Heart left ventricle (tissue), 16 donors: ENCODE measurements at regions not wholly inside any gene's neighbourhood (a gene's known extent, or its start where the extent isn't known, plus 50 kb on each side); places are given as distances from the start of the nearest gene placed in this dataset.

ENCODE experiments used
- ATAC-seq, 4 donors: fragments of 200-7000 bp; cut with Tn5 transposase; one replicate each; pipeline ENCODE4 v1.9.1; 2020 to 2022; ENCODE audit warnings: moderate library complexity in 4 of 4, mild to moderate bottlenecking in 3 of 4, moderate number of reproducible peaks in 1 of 4
- DNase-seq, 5 donors: peaks; one replicate each; pipeline ENCODE4 v3.0.0-alpha.2; 2020
- H3K27ac ChIP-seq, 12 donors: fragments of 200-600 bp; sonication (generic) in 4 of 12; one replicate each; pipeline versions ENCODE4 v1.5.0 to v1.8.0; 2016 to 2022; ENCODE audit warnings: mild to moderate bottlenecking in 2 of 12
- H3K27me3 ChIP-seq, 9 donors: fragments of 200-600 bp; sonication (generic) in 2 of 9; one replicate each; pipeline versions ENCODE4 v1.5.1 to v1.8.0; 2016 to 2022; ENCODE audit warnings: mild to moderate bottlenecking in 3 of 9
- H3K36me3 ChIP-seq, 9 donors: fragments of 200-600 bp; sonication (generic) in 2 of 9; one replicate each; pipeline versions ENCODE4 v1.5.0 to v1.8.0; 2018 to 2022; ENCODE audit warnings: mild to moderate bottlenecking in 2 of 9
- H3K4me1 ChIP-seq, 12 donors: fragments of 200-600 bp; sonication (generic) in 4 of 12; one replicate each; pipeline versions ENCODE4 v1.5.0 to v1.8.0; 2016 to 2022; ENCODE audit warnings: mild to moderate bottlenecking in 3 of 12
- H3K4me3 ChIP-seq, 12 donors: fragments of 200-600 bp; sonication (generic) in 4 of 12; one replicate each; pipeline versions ENCODE4 v1.5.0 to v1.8.0; 2017 to 2022; ENCODE audit warnings: mild to moderate bottlenecking in 9 of 12, moderate library complexity in 4 of 12
- H3K9me3 ChIP-seq, 12 donors: fragments of 200-600 bp; sonication (generic) in 4 of 12; one replicate each; pipeline versions ENCODE4 v1.5.0 to v1.8.0; 2016 to 2022; ENCODE audit warnings: mild to moderate bottlenecking in 1 of 12
- POLR2A ChIP-seq, 2 donors: fragments of 450-650 bp; IDR thresholded peaks; one replicate each; pipeline ENCODE4 v1.6.1; 2017; ENCODE audit warnings: antibody characterized with exemption in 2 of 2, mild to moderate bottlenecking in 2 of 2, moderate library complexity in 2 of 2
- WGBS, 4 donors: extraction: QIAGEN DNeasy Blood & Tissue Kit in 2 of 4; methylation state at CpG; one replicate each; pipeline versions ENCODE4 v1.1.5 to v1.1.7; 2013 to 2018; 5-methylcytosine and 5-hydroxymethylcytosine counted together
- intact Hi-C, 10 donors: fragments of 100-400 bp; cut with DNase I; formaldehyde crosslinking; loops; one replicate each; pipeline versions ENCODE4 v1.11.1 to v1.14.2; 2022
- TF ChIP-seq, protein P1 (sequence below), 12 donors: fragments of 200-600 bp; sonication (generic) in 4 of 12; IDR thresholded peaks; one replicate each; pipeline versions ENCODE4 v1.5.0 to v1.8.0; 2018 to 2022; ENCODE audit warnings: antibody characterized with exemption in 12 of 12, mild to moderate bottlenecking in 5 of 12
- donor health status: ischemic (EF 13 %, LVEDD 7.1; RV severe dilation, severe dysfunction).
- donor health status: healthy with polysubstance abuse.
- donor health status: DM: no; HTN: yes; CAD: no.
- donor health status: DM: no; HTN: no; CAD: no.
- donor health status: ischemic (EF 25% LVEDD 6.9; RV normal size, moderate dysfunction).
- donor health status: ischemic (EF 25% LVEDD 5.7; RV mildly dilated, moderate dysfunction).
- donor health status: healthy.
- donor health status: DM: yes; HTN: yes; CAD: no.
- donor health status: ischemic (EF 35%, LVEDD 5.7; RV mildly dilated, moderate dysfunction).
- donor health status: nonischemic (EF 11% LVEDD 7.7; RV severe dilation, severe dysfunction).
- donor health status: DM: yes; HTN: yes; CAD: no.
- donor health status: PGD.
- donor health status: ischemic (EF 29% LVEDD 5.4; RV normal size, mild dysfunction).
- donor health status: nonischemic (EF 23%, LVEDD 6.1; RV moderate dilation, normal function).

DNA sequence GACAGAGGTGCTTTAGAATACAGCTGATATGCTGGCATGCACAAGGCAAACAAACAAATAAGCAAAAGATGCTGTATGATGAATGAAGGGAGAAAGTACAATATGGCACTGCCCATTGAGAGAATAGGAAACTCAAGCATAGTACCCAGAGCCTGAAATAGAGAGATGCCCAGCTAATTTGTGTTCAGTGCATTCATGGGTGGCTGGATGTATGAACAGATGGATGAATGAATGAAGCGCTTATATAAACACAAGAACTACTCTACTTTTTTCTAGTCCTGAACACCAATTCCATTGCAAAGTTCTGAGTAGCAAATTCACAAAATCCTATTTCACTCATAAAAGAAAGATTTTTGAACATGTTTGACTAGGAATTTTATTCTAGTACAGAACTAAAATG lies 756.3 kb downstream of the SATB2 start:
- DNase-seq: no peak
- no peak for ATAC-seq

DNA sequence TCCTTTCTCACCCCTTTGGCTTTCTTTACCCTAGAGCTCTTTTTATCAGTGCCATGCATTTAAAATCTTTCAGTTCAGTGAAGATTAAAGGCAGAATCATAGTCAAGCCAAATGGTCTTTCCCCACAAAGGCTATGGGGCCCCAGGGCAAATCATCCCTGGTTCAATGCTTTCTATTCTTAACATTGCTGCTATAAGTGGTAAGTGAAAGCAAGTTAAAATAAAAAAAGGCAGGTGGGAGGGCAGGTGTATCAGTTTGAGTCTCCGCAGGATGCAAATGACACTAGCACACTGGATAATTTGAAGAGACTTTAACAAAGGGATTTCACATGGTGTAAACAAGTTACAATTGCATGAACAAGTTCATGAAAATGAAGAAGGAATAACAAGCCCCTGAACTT lies 757.4 kb downstream of the SATB2 start:
- WGBS, 4 donors: 82 to 95% (median 92%) methylated on average over 1 of the region's 1 CpG
- intact Hi-C loops: no loop called here
- Histone ChIP-seq H3K27me3 (no peaks in the 10 kb centered on the region), H3K36me3 (no peaks in the 10 kb centered on the region), H3K27ac (no peak overlapping the region), H3K9me3 (no peaks in the 10 kb centered on the region), H3K4me3 (no peak overlapping the region), H3K4me1 (no peaks in the 10 kb centered on the region)
- ATAC-seq (no peak), DNase-seq (no peak)
- TF ChIP-seq, protein P1, sequence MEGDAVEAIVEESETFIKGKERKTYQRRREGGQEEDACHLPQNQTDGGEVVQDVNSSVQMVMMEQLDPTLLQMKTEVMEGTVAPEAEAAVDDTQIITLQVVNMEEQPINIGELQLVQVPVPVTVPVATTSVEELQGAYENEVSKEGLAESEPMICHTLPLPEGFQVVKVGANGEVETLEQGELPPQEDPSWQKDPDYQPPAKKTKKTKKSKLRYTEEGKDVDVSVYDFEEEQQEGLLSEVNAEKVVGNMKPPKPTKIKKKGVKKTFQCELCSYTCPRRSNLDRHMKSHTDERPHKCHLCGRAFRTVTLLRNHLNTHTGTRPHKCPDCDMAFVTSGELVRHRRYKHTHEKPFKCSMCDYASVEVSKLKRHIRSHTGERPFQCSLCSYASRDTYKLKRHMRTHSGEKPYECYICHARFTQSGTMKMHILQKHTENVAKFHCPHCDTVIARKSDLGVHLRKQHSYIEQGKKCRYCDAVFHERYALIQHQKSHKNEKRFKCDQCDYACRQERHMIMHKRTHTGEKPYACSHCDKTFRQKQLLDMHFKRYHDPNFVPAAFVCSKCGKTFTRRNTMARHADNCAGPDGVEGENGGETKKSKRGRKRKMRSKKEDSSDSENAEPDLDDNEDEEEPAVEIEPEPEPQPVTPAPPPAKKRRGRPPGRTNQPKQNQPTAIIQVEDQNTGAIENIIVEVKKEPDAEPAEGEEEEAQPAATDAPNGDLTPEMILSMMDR (IDR thresholded peaks at IDR 0.05): no peak
- no peak for TF ChIP-seq POLR2A (IDR thresholded peaks at IDR 0.05)

More for the DNA sequence above, 756.3 kb downstream of the SATB2 start:
- TF ChIP-seq POLR2A (IDR thresholded peaks at IDR 0.05): no peak
- TF ChIP-seq, protein P1 (IDR thresholded peaks at IDR 0.05): no peak
- Histone ChIP-seq H3K27me3 (no peaks in the 10 kb centered on the region), H3K9me3 (no peaks in the 10 kb centered on the region), H3K4me3 (no peak overlapping the region), H3K36me3 (no peaks in the 10 kb centered on the region), H3K4me1 (no peaks in the 10 kb centered on the region), H3K27ac (no peak overlapping the region)
- 93 to 100% (median 96%) methylated on average over 1 of the region's 1 CpG for WGBS, 4 donors
- intact Hi-C loops: no loop called here

DNA sequence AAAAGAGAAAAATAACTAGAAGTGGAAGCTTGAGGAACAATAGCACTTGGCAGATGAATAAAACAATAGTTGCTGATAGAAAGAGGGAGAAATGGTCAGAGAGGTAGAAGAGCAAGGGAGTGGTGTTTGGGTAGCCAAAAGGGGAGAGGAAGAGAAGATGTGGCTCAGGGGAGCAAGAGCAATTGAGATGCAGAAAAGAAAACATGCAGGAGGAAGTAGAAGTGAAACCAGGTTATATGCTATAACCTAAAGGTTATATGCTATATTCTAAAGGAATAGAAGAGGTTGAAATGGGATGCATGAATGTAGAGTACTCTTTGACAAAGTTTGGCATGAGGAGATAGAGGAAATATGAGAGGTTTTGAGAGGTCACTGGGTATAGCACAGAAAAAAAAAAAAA lies 759.5 kb downstream of the SATB2 start:
- TF ChIP-seq, protein P1 (IDR thresholded peaks at IDR 0.05): no peak
- no peak for TF ChIP-seq POLR2A (IDR thresholded peaks at IDR 0.05)
- H3K27ac ChIP-seq: no peak overlapping the region
- no peaks in the 10 kb centered on the region for H3K27me3 ChIP-seq
- DNase-seq (no peak), ATAC-seq (no peak)
- no peaks in the 10 kb centered on the region for H3K4me1 ChIP-seq
- H3K36me3 ChIP-seq: no peaks in the 10 kb centered on the region
- H3K9me3 ChIP-seq: no peaks in the 10 kb centered on the region
- H3K4me3 ChIP-seq: no peak overlapping the region
- intact Hi-C loops: no loop called here

DNA sequence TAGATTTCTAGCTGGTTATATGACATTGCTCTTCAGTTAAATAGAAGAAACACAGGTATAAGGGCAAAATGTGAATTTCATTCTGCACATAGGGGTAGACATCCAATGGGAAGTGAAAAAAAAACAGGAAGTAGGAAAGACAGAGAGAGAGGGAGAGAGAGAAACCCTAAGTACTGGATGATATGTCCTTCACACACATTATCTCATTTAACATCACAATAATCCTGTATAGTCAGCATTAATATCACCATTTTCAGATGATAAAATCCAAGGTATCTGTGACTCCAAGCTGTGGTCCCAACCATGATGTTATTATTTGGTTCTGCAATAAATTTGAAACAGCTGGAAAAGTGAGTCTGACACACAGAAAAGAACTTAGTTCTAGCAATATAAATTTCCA lies 759.9 kb downstream of the SATB2 start:
- Histone ChIP-seq H3K9me3 (no peaks in the 10 kb centered on the region), H3K27me3 (no peaks in the 10 kb centered on the region), H3K4me3 (no peak overlapping the region), H3K36me3 (no peaks in the 10 kb centered on the region), H3K4me1 (no peaks in the 10 kb centered on the region), H3K27ac (no peak overlapping the region)
- intact Hi-C loops: no loop called here
- DNase-seq (no peak), ATAC-seq (no peak)
- no peak for TF ChIP-seq POLR2A (IDR thresholded peaks at IDR 0.05)
- TF ChIP-seq, protein P1 (IDR thresholded peaks at IDR 0.05): no peak
